Astrocyte of the cerebellum (primary cell): ENCODE measurements at regions not wholly inside any gene's neighbourhood (a gene's known extent, or its start where the extent isn't known, plus 50 kb on each side); places are given as distances from the start of the nearest gene placed in this dataset.

Experiments
- DNase-seq: peaks from one replicate; pipeline ENCODE4 v3.0.0-alpha.2; 2011; ENCODE audit warnings: low read depth
- H3K4me3 ChIP-seq: 2 replicates; pipeline ENCODE4 v1.5.1; 2011; ENCODE audit warnings: mild to moderate bottlenecking, low read depth, low read length, moderate library complexity
- CTCF ChIP-seq: IDR thresholded peaks from 2 replicates; pipeline ENCODE4 v1.5.1; 2012; ENCODE audit warnings: low read length, low read depth, moderate library complexity, mild to moderate bottlenecking; ENCODE audit errors: missing control alignments
- in situ Hi-C: cut with HindIII; loops from 2 replicates; pipeline ENCODE4 v1.10.0; 2017; ENCODE audit warnings: low sequenced_read_pairs

GRCh38 chr13:99083981-99084380 lies 106.1 kb upstream of the DOCK9 start:
- no peak for TF ChIP-seq CTCF
- in situ Hi-C loops: no loop called here
- no peak overlapping the region for H3K4me3 ChIP-seq
- no peak for DNase-seq

- in situ Hi-C loops: no loop called here
- H3K4me3 ChIP-seq: peak overlapping the region; percentile 65
- no peak for TF ChIP-seq CTCF
- no peak for DNase-seq
Observed at GRCh38 chr13:99085139-99085807, 107.4 kb upstream of the DOCK9 start.

- in situ Hi-C loops: no loop called here
- TF ChIP-seq CTCF: no peak
- H3K4me3 ChIP-seq: peak overlapping the region; percentile 65
- DNase-seq: no peak
Observed at GRCh38 chr13:99085808-99086266, 108.0 kb upstream of the DOCK9 start.

GRCh38 chr13:99086267-99087097 lies 108.6 kb upstream of the DOCK9 start:
- no peak for TF ChIP-seq CTCF
- in situ Hi-C loops: no loop called here
- peak overlapping the region; percentile 65 for H3K4me3 ChIP-seq

GRCh38 chr13:99087098-99087953 lies 109.5 kb upstream of the DOCK9 start:
- peak; percentile 33 for TF ChIP-seq CTCF
- peak; percentile 59 for DNase-seq
- in situ Hi-C loops: no loop called here
- peak overlapping the region; percentile 65 for H3K4me3 ChIP-seq

More at GRCh38 chr13:99086267-99087097, 108.6 kb upstream of the DOCK9 start:
- DNase-seq: no peak

GRCh38 chr13:99087954-99088491 lies 110.2 kb upstream of the DOCK9 start:
- no peak for DNase-seq
- H3K4me3 ChIP-seq: peak overlapping the region; percentile 65
- in situ Hi-C loops: no loop called here
- TF ChIP-seq CTCF: no peak
